ENCODE measurements at regions not wholly inside any gene's neighbourhood (a gene's known extent, or its start where the extent isn't known, plus 50 kb on each side); places are given as distances from the start of the nearest gene placed in this dataset.

GRCh38 chr12:127324681-127325080 is 942.3 kb upstream of the TMEM132C start:
- TF ChIP-seq, protein P1, sequence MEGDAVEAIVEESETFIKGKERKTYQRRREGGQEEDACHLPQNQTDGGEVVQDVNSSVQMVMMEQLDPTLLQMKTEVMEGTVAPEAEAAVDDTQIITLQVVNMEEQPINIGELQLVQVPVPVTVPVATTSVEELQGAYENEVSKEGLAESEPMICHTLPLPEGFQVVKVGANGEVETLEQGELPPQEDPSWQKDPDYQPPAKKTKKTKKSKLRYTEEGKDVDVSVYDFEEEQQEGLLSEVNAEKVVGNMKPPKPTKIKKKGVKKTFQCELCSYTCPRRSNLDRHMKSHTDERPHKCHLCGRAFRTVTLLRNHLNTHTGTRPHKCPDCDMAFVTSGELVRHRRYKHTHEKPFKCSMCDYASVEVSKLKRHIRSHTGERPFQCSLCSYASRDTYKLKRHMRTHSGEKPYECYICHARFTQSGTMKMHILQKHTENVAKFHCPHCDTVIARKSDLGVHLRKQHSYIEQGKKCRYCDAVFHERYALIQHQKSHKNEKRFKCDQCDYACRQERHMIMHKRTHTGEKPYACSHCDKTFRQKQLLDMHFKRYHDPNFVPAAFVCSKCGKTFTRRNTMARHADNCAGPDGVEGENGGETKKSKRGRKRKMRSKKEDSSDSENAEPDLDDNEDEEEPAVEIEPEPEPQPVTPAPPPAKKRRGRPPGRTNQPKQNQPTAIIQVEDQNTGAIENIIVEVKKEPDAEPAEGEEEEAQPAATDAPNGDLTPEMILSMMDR (conservative IDR thresholded peaks at IDR 0.05; ENCODE audit: low read length): no peak
- no peak overlapping the region for H3K4me3 ChIP-seq (ENCODE audit: low read length)
- no peak for DNase-seq (ENCODE audit: low read depth)

DNA sequence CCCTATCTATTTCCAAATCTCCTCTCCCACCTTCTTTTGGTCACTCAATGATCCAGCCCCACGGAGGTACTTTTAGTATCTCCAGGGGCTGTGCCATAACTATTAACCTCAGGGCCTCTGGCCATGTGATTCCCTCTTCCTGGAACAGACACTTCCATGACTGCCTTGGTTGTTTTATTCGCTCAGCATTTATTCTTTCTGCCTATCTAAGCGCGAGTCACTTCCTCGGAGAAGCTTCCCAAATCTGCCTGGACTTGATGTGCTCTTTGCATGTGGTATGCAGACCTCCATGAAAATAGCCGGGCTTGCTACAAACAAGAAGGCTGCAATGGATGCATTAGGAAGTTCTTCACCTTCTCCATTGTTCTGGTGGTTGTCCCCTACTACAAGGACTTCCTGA is 939.0 kb upstream of the TMEM132C start:
- TF ChIP-seq, protein P1 (conservative IDR thresholded peaks at IDR 0.05; ENCODE audit: low read length): no peak
- DNase-seq (ENCODE audit: low read depth): no peak
- H3K4me3 ChIP-seq (ENCODE audit: low read length): no peak overlapping the region

GRCh38 chr12:127328867-127329266 is 938.1 kb upstream of the TMEM132C start:
- TF ChIP-seq, protein P1 (conservative IDR thresholded peaks at IDR 0.05; ENCODE audit: low read length): no peak
- H3K4me3 ChIP-seq (ENCODE audit: low read length): no peak overlapping the region
- DNase-seq (ENCODE audit: low read depth): no peak

- TF ChIP-seq, protein P1 (conservative IDR thresholded peaks at IDR 0.05; ENCODE audit: low read length): no peak
- no peak overlapping the region for H3K4me3 ChIP-seq (ENCODE audit: low read length)
- no peak for DNase-seq (ENCODE audit: low read depth)
Observed at GRCh38 chr12:127334365-127334764, 932.6 kb upstream of the TMEM132C start.

DNA sequence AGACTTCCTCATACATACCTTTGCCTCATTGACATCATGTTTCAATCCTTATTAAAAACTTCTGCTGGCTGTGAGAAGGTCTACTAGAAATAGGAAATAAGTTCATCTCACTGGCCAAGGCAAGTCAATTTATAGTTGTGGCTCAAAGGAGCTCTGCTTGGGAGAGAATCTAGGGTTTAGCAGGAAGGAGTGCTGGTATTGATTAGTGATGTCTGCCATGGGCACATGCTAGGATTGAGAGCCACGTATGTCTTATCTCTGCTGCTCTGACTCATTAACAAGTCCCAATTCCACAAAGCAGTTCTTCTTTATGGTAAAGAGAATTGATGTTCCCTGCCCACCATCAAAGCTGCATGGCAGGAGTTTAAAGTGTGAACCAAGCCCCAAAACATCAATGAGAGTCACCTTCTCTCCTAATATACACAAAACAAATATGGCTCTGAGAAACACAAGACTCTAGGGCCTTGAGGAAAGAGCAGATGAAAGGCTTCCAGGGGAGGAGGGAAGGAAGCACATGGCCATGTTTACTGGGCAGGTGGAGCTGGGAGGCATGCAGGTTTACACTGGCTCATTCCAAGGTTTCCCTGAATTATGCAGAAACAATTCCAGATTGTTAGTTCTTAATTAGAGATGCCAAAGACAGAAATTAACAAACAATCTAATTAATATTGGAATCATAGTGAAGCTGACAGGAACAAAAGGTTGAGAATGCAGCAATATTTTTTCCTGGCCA is 931.9 kb upstream of the TMEM132C start:
- H3K4me3 ChIP-seq (ENCODE audit: low read length): no peak overlapping the region
- no peak for DNase-seq (ENCODE audit: low read depth)
- TF ChIP-seq, protein P1 (conservative IDR thresholded peaks at IDR 0.05; ENCODE audit: low read length): no peak

GRCh38 chr12:127336416-127336815 is 930.6 kb upstream of the TMEM132C start:
- H3K4me3 ChIP-seq (ENCODE audit: low read length): no peak overlapping the region
- TF ChIP-seq, protein P1 (conservative IDR thresholded peaks at IDR 0.05; ENCODE audit: low read length): no peak
- DNase-seq (ENCODE audit: low read depth): no peak

DNA sequence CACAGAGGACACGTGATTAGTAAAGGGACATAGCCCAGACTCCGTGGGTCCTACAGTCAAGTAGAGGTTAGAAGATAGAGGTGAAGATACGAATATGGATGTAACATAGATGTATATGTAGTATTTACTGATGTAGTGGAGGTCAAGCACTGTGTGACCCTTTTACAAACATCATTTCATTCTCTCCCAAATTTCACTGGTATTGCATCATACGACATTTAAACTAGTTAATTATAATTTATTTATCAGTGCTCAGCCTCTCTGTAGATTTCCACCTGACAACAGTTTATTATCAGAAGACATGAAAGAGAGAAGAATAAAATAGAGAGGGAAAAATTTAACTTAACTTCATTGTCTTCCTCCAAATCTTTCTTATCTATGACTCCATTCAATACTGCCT is 927.9 kb upstream of the TMEM132C start:
- TF ChIP-seq, protein P1 (conservative IDR thresholded peaks at IDR 0.05; ENCODE audit: low read length): no peak
- DNase-seq (ENCODE audit: low read depth): no peak
- no peak overlapping the region for H3K4me3 ChIP-seq (ENCODE audit: low read length)

Data from AG10803 (cell line).